K562 (cell line): ENCODE measurements at regions not wholly inside any gene's neighbourhood (a gene's known extent, or its start where the extent isn't known, plus 50 kb on each side); places are given as distances from the start of the nearest gene placed in this dataset.

ENCODE experiments used
- C11orf30 ChIP-seq: fragments of 450-650 bp; IDR thresholded peaks from 2 replicates; pipeline ENCODE4 v1.6.1; 2016; ENCODE audit warnings: low read depth, mild to moderate bottlenecking
- CC2D1A ChIP-seq: fragments of 450-650 bp; IDR thresholded peaks from 2 replicates; pipeline ENCODE4 v1.6.1; 2017; ENCODE audit warnings: mild to moderate bottlenecking
- TBL1XR1 ChIP-seq, 2 experiments: IDR thresholded peaks; 2 replicates each; pipeline ENCODE4 v1.6.1; 2012; ENCODE audit warnings: improper control_type of control experiment in 2 of 2, low read length in 2 of 2, mild to moderate bottlenecking in 1 of 2
- ZNF77 ChIP-seq: fragments of 250-450 bp; sonication (Bioruptor Pico); IDR thresholded peaks from 2 replicates; pipeline ENCODE4 v1.5.0; 2020
- TF ChIP-seq, protein P1 (sequence below), 2 experiments: fragments of 450-650 bp; formaldehyde crosslinking in 1 of 2; IDR thresholded peaks; 2 replicates each; pipeline versions ENCODE4 v1.4.0 to v1.6.1; 2014 to 2020; ENCODE audit warnings: mild to moderate bottlenecking in 2 of 2, borderline replicate concordance in 1 of 2, low read depth in 1 of 2
- TF ChIP-seq, protein P2 (sequence below): fragments of 250-450 bp; sonication (Bioruptor Pico); IDR thresholded peaks from 2 replicates; pipeline ENCODE4 v1.4.0; 2020

DNA sequence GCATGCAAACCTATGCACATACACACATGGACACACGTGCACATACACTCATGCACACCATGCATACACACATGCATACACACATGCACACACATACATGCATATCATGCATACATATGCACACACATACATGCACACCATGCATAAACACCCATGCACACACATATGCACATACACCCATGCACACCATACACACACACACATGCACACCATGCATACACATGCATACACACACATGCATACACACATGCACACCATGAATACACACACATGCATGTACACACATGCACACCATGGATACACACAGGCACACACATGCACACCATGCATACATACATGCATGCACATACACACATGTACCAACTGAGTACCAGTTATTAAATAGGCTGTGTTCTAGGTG is 543.3 kb upstream of the EEF2KMT start (continued):
- TF ChIP-seq, protein P1, sequence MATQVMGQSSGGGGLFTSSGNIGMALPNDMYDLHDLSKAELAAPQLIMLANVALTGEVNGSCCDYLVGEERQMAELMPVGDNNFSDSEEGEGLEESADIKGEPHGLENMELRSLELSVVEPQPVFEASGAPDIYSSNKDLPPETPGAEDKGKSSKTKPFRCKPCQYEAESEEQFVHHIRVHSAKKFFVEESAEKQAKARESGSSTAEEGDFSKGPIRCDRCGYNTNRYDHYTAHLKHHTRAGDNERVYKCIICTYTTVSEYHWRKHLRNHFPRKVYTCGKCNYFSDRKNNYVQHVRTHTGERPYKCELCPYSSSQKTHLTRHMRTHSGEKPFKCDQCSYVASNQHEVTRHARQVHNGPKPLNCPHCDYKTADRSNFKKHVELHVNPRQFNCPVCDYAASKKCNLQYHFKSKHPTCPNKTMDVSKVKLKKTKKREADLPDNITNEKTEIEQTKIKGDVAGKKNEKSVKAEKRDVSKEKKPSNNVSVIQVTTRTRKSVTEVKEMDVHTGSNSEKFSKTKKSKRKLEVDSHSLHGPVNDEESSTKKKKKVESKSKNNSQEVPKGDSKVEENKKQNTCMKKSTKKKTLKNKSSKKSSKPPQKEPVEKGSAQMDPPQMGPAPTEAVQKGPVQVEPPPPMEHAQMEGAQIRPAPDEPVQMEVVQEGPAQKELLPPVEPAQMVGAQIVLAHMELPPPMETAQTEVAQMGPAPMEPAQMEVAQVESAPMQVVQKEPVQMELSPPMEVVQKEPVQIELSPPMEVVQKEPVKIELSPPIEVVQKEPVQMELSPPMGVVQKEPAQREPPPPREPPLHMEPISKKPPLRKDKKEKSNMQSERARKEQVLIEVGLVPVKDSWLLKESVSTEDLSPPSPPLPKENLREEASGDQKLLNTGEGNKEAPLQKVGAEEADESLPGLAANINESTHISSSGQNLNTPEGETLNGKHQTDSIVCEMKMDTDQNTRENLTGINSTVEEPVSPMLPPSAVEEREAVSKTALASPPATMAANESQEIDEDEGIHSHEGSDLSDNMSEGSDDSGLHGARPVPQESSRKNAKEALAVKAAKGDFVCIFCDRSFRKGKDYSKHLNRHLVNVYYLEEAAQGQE (IDR thresholded peaks at IDR 0.05; ENCODE audit: borderline replicate concordance), result no peak
- TF ChIP-seq, protein P1 (CRISPR knock-in tag; IDR thresholded peaks at IDR 0.05; ENCODE audit: low read depth), result no peak
- TF ChIP-seq TBL1XR1 (IDR thresholded peaks at IDR 0.05; ENCODE audit: low read length in 2 of 2), result no peak
- TF ChIP-seq ZNF77 (CRISPR knock-in tag), result no peak
- no peak for TF ChIP-seq C11orf30
- TF ChIP-seq CC2D1A, result no peak
- TF ChIP-seq, protein P2, sequence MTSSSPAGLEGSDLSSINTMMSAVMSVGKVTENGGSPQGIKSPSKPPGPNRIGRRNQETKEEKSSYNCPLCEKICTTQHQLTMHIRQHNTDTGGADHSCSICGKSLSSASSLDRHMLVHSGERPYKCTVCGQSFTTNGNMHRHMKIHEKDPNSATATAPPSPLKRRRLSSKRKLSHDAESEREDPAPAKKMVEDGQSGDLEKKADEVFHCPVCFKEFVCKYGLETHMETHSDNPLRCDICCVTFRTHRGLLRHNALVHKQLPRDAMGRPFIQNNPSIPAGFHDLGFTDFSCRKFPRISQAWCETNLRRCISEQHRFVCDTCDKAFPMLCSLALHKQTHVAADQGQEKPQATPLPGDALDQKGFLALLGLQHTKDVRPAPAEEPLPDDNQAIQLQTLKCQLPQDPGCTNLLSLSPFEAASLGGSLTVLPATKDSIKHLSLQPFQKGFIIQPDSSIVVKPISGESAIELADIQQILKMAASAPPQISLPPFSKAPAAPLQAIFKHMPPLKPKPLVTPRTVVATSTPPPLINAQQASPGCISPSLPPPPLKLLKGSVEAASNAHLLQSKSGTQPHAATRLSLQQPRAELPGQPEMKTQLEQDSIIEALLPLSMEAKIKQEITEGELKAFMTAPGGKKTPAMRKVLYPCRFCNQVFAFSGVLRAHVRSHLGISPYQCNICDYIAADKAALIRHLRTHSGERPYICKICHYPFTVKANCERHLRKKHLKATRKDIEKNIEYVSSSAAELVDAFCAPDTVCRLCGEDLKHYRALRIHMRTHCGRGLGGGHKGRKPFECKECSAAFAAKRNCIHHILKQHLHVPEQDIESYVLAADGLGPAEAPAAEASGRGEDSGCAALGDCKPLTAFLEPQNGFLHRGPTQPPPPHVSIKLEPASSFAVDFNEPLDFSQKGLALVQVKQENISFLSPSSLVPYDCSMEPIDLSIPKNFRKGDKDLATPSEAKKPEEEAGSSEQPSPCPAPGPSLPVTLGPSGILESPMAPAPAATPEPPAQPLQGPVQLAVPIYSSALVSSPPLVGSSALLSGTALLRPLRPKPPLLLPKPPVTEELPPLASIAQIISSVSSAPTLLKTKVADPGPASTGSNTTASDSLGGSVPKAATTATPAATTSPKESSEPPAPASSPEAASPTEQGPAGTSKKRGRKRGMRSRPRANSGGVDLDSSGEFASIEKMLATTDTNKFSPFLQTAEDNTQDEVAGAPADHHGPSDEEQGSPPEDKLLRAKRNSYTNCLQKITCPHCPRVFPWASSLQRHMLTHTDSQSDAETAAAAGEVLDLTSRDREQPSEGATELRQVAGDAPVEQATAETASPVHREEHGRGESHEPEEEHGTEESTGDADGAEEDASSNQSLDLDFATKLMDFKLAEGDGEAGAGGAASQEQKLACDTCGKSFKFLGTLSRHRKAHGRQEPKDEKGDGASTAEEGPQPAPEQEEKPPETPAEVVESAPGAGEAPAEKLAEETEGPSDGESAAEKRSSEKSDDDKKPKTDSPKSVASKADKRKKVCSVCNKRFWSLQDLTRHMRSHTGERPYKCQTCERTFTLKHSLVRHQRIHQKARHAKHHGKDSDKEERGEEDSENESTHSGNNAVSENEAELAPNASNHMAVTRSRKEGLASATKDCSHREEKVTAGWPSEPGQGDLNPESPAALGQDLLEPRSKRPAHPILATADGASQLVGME (CRISPR knock-in tag), result no peak
